ENCODE measurements at regions not wholly inside any gene's neighbourhood (a gene's known extent, or its start where the extent isn't known, plus 50 kb on each side); places are given as distances from the start of the nearest gene placed in this dataset.

DNA sequence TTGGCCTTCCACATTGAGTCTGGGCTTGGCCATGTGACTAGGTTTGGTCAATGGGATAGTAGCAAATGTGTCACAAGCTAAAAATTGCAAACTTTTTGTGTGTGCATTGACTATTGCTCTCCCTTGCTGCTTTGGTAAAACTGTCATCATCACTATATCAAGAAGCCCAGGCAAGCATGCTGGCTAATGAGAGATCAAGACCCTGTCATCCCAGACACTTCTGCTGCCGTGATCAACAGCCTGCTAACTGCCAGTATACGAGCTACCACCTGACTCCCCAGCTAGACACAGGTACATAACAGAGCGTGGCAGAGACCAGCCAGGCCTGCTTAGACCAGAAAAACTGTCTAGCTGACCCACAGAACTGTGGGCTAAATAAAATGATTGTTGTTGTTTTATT lies 456.7 kb upstream of the DCN start:
- no peak overlapping the region for H3K9ac ChIP-seq (ENCODE audit: low read depth in 1 of 2, low read length in 2 of 2)
- H3K36me3 ChIP-seq (ENCODE audit: control insufficient read depth in 4 of 4, insufficient read depth in 3 of 4, low read depth in 1 of 4, low read length in 3 of 4) = no peaks in the 10 kb centered on the region
- 89% methylated on average over 3 of the region's 3 CpGs for WGBS
- no peaks in the 10 kb centered on the region for H3K4me1 ChIP-seq (ENCODE audit: control insufficient read depth in 4 of 4, insufficient read depth in 4 of 4, low read length in 3 of 4)
- H3K27ac ChIP-seq (ENCODE audit: low read depth in 1 of 2, low read length in 2 of 2) = no peak overlapping the region
- DNase-seq (ENCODE audit: low spot score) = no peak
- no peaks in the 10 kb centered on the region for H3K27me3 ChIP-seq (ENCODE audit: control insufficient read depth in 4 of 4, insufficient read depth in 4 of 4, low read length in 3 of 4)
- H3K4me3 ChIP-seq (ENCODE audit: low read depth in 1 of 3, low read length in 3 of 3) = no peak overlapping the region
- no peak for TF ChIP-seq TAF1 (conservative IDR thresholded peaks at IDR 0.05)
- TF ChIP-seq FOXA1 (IDR thresholded peaks at IDR 0.05) = no peak
- no peak for TF ChIP-seq NR2F2 (IDR thresholded peaks at IDR 0.05)
- no peak for TF ChIP-seq YY1 (IDR thresholded peaks at IDR 0.05)
- no peak for TF ChIP-seq RAD21 (IDR thresholded peaks at IDR 0.05)
- TF ChIP-seq, protein P1, sequence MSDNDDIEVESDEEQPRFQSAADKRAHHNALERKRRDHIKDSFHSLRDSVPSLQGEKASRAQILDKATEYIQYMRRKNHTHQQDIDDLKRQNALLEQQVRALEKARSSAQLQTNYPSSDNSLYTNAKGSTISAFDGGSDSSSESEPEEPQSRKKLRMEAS (IDR thresholded peaks at IDR 0.05) = no peak
- TF ChIP-seq, protein P2, sequence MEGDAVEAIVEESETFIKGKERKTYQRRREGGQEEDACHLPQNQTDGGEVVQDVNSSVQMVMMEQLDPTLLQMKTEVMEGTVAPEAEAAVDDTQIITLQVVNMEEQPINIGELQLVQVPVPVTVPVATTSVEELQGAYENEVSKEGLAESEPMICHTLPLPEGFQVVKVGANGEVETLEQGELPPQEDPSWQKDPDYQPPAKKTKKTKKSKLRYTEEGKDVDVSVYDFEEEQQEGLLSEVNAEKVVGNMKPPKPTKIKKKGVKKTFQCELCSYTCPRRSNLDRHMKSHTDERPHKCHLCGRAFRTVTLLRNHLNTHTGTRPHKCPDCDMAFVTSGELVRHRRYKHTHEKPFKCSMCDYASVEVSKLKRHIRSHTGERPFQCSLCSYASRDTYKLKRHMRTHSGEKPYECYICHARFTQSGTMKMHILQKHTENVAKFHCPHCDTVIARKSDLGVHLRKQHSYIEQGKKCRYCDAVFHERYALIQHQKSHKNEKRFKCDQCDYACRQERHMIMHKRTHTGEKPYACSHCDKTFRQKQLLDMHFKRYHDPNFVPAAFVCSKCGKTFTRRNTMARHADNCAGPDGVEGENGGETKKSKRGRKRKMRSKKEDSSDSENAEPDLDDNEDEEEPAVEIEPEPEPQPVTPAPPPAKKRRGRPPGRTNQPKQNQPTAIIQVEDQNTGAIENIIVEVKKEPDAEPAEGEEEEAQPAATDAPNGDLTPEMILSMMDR (IDR thresholded peaks at IDR 0.05; ENCODE audit: low read depth, low read length, missing input control) = no peak
- no peak for TF ChIP-seq GABPA (IDR thresholded peaks at IDR 0.05 in 1 of 2, conservative IDR thresholded peaks at IDR 0.05 in 1 of 2)
- no peak for TF ChIP-seq FOXA2 (IDR thresholded peaks at IDR 0.05)
- no peak for TF ChIP-seq RXRA (IDR thresholded peaks at IDR 0.05)
- H3K9me3 ChIP-seq (ENCODE audit: control insufficient read depth in 4 of 4, low read length in 3 of 4) = peaks cover 0 to 4% (median 0%) of the 10 kb centered on the region in 4 donors

DNA sequence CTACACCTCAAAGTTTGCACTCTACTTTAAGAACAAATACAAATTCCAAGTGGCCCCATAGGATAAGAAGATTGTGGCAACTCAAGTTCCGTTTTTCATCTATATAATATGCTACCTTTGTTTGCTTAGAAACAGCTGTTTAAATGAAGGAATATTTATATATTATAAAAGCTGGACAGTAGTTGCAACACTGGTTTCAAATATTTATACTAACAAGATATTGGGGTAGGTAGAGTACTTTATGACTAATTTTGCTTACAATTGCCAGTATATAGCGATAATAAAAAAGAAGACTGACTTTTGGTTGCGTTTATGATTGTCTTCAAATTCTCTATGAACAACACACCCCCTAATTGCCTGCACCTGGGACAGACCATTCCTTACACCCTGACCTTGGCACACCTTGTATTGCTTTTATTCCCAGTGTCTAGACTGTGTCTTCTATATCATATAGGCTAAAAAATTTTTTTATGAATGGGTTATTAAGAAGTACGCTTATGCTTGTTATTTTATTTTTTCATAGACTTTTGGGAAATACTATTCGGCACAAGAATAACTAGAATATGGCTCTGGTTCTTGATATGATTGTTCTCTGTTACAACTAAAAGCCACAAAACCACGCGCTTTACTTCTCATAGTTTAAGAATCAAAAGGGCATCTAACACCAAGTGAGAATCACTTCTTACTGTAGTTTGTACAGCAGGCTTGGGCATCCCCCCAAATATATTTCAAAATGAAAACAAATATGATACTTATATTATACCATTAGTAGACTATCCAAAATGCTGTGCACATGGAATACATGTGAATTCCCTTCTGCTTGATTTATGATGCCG lies 455.4 kb upstream of the DCN start:
- TF ChIP-seq HNF4G (IDR thresholded peaks at IDR 0.05) (no peak), TAF1 (conservative IDR thresholded peaks at IDR 0.05) (no peak), FOXA1 (IDR thresholded peaks at IDR 0.05) (no peak)
- TF ChIP-seq, protein P2 (IDR thresholded peaks at IDR 0.05; ENCODE audit: low read depth, low read length, missing input control) = no peak
- TF ChIP-seq, protein P3, sequence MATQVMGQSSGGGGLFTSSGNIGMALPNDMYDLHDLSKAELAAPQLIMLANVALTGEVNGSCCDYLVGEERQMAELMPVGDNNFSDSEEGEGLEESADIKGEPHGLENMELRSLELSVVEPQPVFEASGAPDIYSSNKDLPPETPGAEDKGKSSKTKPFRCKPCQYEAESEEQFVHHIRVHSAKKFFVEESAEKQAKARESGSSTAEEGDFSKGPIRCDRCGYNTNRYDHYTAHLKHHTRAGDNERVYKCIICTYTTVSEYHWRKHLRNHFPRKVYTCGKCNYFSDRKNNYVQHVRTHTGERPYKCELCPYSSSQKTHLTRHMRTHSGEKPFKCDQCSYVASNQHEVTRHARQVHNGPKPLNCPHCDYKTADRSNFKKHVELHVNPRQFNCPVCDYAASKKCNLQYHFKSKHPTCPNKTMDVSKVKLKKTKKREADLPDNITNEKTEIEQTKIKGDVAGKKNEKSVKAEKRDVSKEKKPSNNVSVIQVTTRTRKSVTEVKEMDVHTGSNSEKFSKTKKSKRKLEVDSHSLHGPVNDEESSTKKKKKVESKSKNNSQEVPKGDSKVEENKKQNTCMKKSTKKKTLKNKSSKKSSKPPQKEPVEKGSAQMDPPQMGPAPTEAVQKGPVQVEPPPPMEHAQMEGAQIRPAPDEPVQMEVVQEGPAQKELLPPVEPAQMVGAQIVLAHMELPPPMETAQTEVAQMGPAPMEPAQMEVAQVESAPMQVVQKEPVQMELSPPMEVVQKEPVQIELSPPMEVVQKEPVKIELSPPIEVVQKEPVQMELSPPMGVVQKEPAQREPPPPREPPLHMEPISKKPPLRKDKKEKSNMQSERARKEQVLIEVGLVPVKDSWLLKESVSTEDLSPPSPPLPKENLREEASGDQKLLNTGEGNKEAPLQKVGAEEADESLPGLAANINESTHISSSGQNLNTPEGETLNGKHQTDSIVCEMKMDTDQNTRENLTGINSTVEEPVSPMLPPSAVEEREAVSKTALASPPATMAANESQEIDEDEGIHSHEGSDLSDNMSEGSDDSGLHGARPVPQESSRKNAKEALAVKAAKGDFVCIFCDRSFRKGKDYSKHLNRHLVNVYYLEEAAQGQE (IDR thresholded peaks at IDR 0.05) = no peak
- Histone ChIP-seq H3K27me3 (ENCODE audit: control insufficient read depth in 4 of 4, insufficient read depth in 4 of 4, low read length in 3 of 4) (no peaks in the 10 kb centered on the region), H3K9ac (ENCODE audit: low read depth in 1 of 2, low read length in 2 of 2) (no peak overlapping the region), H3K9me3 (ENCODE audit: control insufficient read depth in 4 of 4, low read length in 3 of 4) (peaks cover 0 to 4% (median 0%) of the 10 kb centered on the region in 4 donors), H3K27ac (ENCODE audit: low read depth in 1 of 2, low read length in 2 of 2) (no peak overlapping the region), H3K4me3 (ENCODE audit: low read depth in 1 of 3, low read length in 3 of 3) (no peak overlapping the region), H3K4me1 (ENCODE audit: control insufficient read depth in 4 of 4, insufficient read depth in 4 of 4, low read length in 3 of 4) (no peaks in the 10 kb centered on the region), H3K36me3 (ENCODE audit: control insufficient read depth in 4 of 4, insufficient read depth in 3 of 4, low read depth in 1 of 4, low read length in 3 of 4) (no peaks in the 10 kb centered on the region)
- DNase-seq (ENCODE audit: low spot score) = no peak
- WGBS = 90% methylated on average over 8 of the region's 8 CpGs

All from liver (tissue), 8 donors.